Thyroid gland (tissue), 4 donors: ENCODE measurements at regions not wholly inside any gene's neighbourhood (a gene's known extent, or its start where the extent isn't known, plus 50 kb on each side); places are given as distances from the start of the nearest gene placed in this dataset.

Experiments used
- DNase-seq, 2 donors: peaks; one replicate each; pipeline ENCODE4 v3.0.0-alpha.2; 2019
- H3K27ac ChIP-seq, 3 donors: fragments of 200-600 bp; sonication (generic); 1 replicate in 2 of 3; 2 replicates in 1 of 3; pipeline ENCODE4 v1.5.1; 2016 to 2019; ENCODE audit warnings: mild to moderate bottlenecking in 1 of 3, moderate library complexity in 1 of 3
- H3K27me3 ChIP-seq: fragments of 200-600 bp; sonication (generic); one replicate; pipeline ENCODE4 v1.5.1; 2019
- H3K36me3 ChIP-seq, 2 donors: fragments of 200-600 bp; sonication (generic); one replicate each; pipeline ENCODE4 v1.5.1; 2016 to 2019
- H3K4me1 ChIP-seq, 2 donors: fragments of 200-600 bp; sonication (generic); one replicate each; pipeline ENCODE4 v1.5.1; 2017 to 2019
- H3K4me3 ChIP-seq, 3 donors: fragments of 200-600 bp; sonication (generic); replicated peaks in 1 of 3; 1 replicate in 2 of 3; 2 replicates in 1 of 3; pipeline ENCODE4 v1.5.1; 2016; ENCODE audit warnings: mild to moderate bottlenecking in 1 of 3
- H3K9me3 ChIP-seq: fragments of 200-600 bp; sonication (generic); one replicate; pipeline ENCODE4 v1.5.1; 2017
- POLR2A ChIP-seq, 2 donors: fragments of 450-650 bp; IDR thresholded peaks; one replicate each; pipeline ENCODE4 v1.6.1; 2017; ENCODE audit warnings: antibody characterized with exemption in 2 of 2, mild to moderate bottlenecking in 2 of 2, moderate library complexity in 1 of 2
- WGBS, 2 donors: methylation state at CpG; one replicate each; pipeline ENCODE4 v1.1.5; 2017; 5-methylcytosine and 5-hydroxymethylcytosine counted together
- intact Hi-C: fragments of 100-400 bp; cut with DNase I; formaldehyde crosslinking; loops from one replicate; pipeline ENCODE4 v1.15.1; 2023
- TF ChIP-seq, protein P1 (sequence below), 6 experiments: fragments of 200-600 bp in 3 of 6; fragments of 450-650 bp in 3 of 6; sonication (generic) in 3 of 6; IDR thresholded peaks; one replicate each; pipeline ENCODE4 v1.5.1; 2016 to 2019; ENCODE audit warnings: antibody characterized with exemption in 6 of 6, mild to moderate bottlenecking in 2 of 6, inconsistent platforms in 1 of 6, moderate library complexity in 1 of 6

DNA sequence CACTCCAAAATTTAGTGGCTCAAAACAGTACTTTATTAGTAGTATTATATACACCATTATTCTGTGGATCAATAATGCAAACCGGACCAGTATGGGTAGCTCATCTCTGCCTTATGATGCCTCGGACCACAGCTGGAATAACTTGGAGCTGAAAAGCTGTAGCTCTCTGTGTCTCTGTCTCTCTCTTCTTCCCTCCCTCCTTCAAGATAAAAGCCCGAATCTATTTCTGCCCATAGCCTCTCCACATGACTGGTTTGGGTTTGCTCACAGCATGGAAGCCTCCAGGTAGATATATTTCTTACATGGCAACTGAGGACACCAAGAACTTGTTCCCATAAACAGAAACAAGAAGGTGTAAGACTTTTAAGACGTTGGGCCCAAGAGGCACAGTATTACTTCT is 147.5 kb upstream of the TBCA start:
- Histone ChIP-seq H3K27me3 (no peaks in the 10 kb centered on the region), H3K27ac (no peak overlapping the region), H3K4me3 (no peak overlapping the region), H3K9me3 (no peaks in the 10 kb centered on the region), H3K4me1 (no peaks in the 10 kb centered on the region), H3K36me3 (no peaks in the 10 kb centered on the region)
- intact Hi-C loops = no loop called here
- DNase-seq = no peak
- WGBS, 2 donors = 73 to 83% methylated on average over 4 of the region's 4 CpGs
- TF ChIP-seq POLR2A (IDR thresholded peaks at IDR 0.05) = no peak
- TF ChIP-seq, protein P1, sequence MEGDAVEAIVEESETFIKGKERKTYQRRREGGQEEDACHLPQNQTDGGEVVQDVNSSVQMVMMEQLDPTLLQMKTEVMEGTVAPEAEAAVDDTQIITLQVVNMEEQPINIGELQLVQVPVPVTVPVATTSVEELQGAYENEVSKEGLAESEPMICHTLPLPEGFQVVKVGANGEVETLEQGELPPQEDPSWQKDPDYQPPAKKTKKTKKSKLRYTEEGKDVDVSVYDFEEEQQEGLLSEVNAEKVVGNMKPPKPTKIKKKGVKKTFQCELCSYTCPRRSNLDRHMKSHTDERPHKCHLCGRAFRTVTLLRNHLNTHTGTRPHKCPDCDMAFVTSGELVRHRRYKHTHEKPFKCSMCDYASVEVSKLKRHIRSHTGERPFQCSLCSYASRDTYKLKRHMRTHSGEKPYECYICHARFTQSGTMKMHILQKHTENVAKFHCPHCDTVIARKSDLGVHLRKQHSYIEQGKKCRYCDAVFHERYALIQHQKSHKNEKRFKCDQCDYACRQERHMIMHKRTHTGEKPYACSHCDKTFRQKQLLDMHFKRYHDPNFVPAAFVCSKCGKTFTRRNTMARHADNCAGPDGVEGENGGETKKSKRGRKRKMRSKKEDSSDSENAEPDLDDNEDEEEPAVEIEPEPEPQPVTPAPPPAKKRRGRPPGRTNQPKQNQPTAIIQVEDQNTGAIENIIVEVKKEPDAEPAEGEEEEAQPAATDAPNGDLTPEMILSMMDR (IDR thresholded peaks at IDR 0.05) = no peak

DNA sequence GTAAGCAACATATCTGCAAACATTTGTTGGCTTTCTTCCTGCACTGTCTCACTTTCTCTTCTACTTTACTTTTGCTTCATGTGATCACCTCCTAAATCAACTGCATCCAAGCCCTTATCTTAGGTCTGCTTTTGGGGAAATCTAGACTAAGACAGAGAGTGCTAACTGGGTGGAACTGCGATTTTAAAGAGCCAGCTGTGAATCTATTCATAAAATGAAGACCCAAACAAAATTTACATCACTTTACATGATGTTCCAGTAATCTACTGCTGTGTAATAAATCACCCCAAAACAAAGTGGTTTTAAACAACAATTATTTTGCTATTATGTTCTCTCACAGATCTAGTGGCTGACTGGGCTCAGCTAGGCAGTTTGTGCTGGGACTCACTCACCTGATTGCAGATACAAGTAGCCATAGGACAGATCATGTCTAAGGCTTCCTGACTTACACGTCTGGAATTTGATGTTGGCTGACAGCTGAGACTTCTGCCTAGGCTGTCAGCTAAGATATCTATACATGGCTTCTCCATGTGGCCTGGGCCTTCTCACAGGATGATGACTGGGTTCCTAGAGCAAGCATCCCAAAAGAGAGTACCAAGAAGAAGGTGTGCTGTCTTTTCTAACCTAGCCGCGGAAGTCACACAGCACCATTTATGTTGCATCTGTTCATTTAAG is 145.1 kb upstream of the TBCA start:
- no peak for DNase-seq
- WGBS, 2 donors = 82 to 93% methylated on average over 3 to 4 of the region's 4 CpGs
- no peaks in the 10 kb centered on the region for H3K4me1 ChIP-seq
- H3K4me3 ChIP-seq = no peak overlapping the region
- H3K27ac ChIP-seq = no peak overlapping the region
- H3K9me3 ChIP-seq = no peaks in the 10 kb centered on the region
- TF ChIP-seq, protein P1 (IDR thresholded peaks at IDR 0.05) = no peak
- no peak for TF ChIP-seq POLR2A (IDR thresholded peaks at IDR 0.05)
- H3K36me3 ChIP-seq = no peaks in the 10 kb centered on the region
- intact Hi-C loops = no loop called here
- H3K27me3 ChIP-seq = no peaks in the 10 kb centered on the region

DNA sequence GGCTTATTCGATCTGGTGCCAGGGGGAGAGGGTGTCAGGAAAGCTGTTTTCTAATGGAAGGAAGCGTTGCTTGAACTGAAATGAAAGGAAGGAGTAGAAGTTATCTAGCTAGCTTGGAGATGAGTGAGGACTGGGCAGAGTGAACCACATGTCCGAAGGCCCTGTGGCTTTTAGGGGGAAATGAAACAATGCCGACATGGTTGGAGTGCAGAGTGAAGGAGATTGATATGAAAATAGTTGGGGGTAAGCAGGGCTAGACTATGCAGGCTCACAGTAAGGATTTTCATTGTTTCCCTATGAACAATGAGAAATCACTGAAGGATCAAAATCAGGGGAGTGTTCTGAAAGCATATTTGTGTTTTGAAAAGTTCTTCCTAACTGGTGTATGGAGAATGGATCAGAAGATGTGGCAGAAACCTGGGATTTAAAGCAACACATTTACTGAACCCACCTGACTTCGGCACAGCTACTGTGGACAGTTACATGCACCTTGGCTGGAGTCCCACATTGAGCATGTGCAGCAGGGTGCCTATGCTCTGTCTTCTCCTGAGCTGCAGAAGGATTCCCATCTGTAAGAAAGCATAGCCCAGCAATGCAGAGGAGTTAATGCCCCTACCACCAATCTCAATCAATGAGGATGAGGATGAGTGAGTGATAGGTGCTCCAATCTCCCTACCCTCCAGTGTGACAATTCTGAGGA is 144.4 kb upstream of the TBCA start:
- TF ChIP-seq, protein P1 (IDR thresholded peaks at IDR 0.05) = no peak
- no peak for TF ChIP-seq POLR2A (IDR thresholded peaks at IDR 0.05)
- intact Hi-C loops = no loop called here
- no peaks in the 10 kb centered on the region for H3K36me3 ChIP-seq
- no peak for DNase-seq
- H3K27ac ChIP-seq = no peak overlapping the region
- 70 to 72% methylated on average over 5 of the region's 5 CpGs for WGBS, 2 donors
- no peaks in the 10 kb centered on the region for H3K4me1 ChIP-seq
- no peaks in the 10 kb centered on the region for H3K27me3 ChIP-seq
- no peak overlapping the region for H3K4me3 ChIP-seq
- H3K9me3 ChIP-seq = no peaks in the 10 kb centered on the region

DNA sequence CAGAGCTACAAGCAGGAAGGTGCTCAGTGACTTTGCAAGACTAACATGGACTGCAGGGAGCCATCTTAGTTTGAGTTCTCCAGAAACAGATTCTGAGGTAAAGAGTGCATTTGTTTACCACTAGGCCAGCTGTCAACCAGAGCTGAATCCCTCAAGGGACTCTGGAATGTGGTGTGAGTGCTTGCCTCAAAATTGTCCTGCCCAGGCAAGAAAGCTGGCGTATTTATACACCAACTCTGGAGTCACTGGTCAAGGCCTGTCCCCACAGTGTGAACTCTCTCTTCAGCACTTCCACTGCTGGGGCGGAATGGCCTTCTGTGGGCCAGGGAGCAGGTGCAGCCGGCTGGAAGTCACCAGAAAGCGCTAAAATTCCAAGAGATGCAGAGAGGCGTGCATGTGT is 139.2 kb upstream of the TBCA start:
- H3K4me3 ChIP-seq = no peak overlapping the region
- H3K36me3 ChIP-seq = no peaks in the 10 kb centered on the region
- no peaks in the 10 kb centered on the region for H3K4me1 ChIP-seq
- TF ChIP-seq POLR2A (IDR thresholded peaks at IDR 0.05) = no peak
- TF ChIP-seq, protein P1 (IDR thresholded peaks at IDR 0.05) = no peak
- DNase-seq = no peak
- H3K27ac ChIP-seq = no peak overlapping the region
- H3K9me3 ChIP-seq = no peaks in the 10 kb centered on the region
- intact Hi-C loops = no loop called here
- H3K27me3 ChIP-seq = no peaks in the 10 kb centered on the region
- 96 to 98% methylated on average over 5 of the region's 5 CpGs for whole genome bisulfite sequencing, 2 donors

DNA sequence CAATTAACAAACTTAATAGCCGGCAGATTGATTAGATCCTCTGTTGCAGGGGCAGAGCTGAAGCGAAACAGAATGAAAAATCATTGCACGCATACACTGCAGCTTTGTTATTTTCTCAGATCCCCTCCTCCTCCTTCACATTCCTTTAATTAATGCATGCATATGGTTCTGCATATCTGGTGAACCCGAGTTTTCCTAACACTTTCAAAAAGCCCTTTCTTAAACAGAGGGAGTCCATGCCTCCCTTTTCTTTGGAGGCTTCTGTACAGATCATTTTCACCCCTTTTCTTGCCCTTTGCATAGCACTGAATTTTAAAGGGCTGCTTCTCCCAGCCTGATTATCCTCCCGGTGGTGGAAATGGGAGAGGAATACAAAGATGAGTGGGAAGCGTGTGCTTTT is 136.6 kb upstream of the TBCA start:
- Histone ChIP-seq H3K4me3 (no peak overlapping the region), H3K36me3 (no peaks in the 10 kb centered on the region), H3K4me1 (no peaks in the 10 kb centered on the region), H3K27ac (no peak overlapping the region), H3K27me3 (no peaks in the 10 kb centered on the region), H3K9me3 (no peaks in the 10 kb centered on the region)
- intact Hi-C loops = no loop called here
- DNase-seq = no peak
- no peak for TF ChIP-seq POLR2A (IDR thresholded peaks at IDR 0.05)
- TF ChIP-seq, protein P1 (IDR thresholded peaks at IDR 0.05) = no peak
- WGBS, 2 donors = 52 to 60% methylated on average over 6 of the region's 6 CpGs
